Prostate gland (tissue), 2 donors: ENCODE measurements at regions not wholly inside any gene's neighbourhood (a gene's known extent, or its start where the extent isn't known, plus 50 kb on each side); places are given as distances from the start of the nearest gene placed in this dataset.

ENCODE experiments used
- CTCF ChIP-seq, 4 experiments: fragments of 200-600 bp in 2 of 4; fragments of 450-650 bp in 2 of 4; sonication (generic) in 2 of 4; IDR thresholded peaks; 1 replicate in 3 of 4; 2 replicates in 1 of 4; pipeline ENCODE4 v1.5.1; 2016 to 2019; ENCODE audit warnings: antibody characterized with exemption in 4 of 4, mild to moderate bottlenecking in 2 of 4, moderate library complexity in 2 of 4
- POLR2A ChIP-seq: fragments of 450-650 bp; IDR thresholded peaks from one replicate; pipeline ENCODE4 v1.6.1; 2016; ENCODE audit warnings: antibody characterized with exemption, mild to moderate bottlenecking
- POLR2AphosphoS5 ChIP-seq: sonication (generic); formaldehyde crosslinking; IDR thresholded peaks from one replicate; pipeline ENCODE4 v1.6.1; 2017; ENCODE audit warnings: antibody characterized with exemption

GRCh38 chr20:46789339-46790028 lies 80.0 kb downstream of the SLC2A10 start:
- TF ChIP-seq CTCF (IDR thresholded peaks at IDR 0.05), result no peak
- TF ChIP-seq POLR2A, result no peak
- TF ChIP-seq POLR2AphosphoS5, result no peak
